Central memory CD4-positive, alpha-beta T cell (primary cell): ENCODE measurements at regions not wholly inside any gene's neighbourhood (a gene's known extent, or its start where the extent isn't known, plus 50 kb on each side); places are given as distances from the start of the nearest gene placed in this dataset.

Experiments used
- DNase-seq: peaks from one replicate; pipeline ENCODE4 v3.0.0; 2022

DNA sequence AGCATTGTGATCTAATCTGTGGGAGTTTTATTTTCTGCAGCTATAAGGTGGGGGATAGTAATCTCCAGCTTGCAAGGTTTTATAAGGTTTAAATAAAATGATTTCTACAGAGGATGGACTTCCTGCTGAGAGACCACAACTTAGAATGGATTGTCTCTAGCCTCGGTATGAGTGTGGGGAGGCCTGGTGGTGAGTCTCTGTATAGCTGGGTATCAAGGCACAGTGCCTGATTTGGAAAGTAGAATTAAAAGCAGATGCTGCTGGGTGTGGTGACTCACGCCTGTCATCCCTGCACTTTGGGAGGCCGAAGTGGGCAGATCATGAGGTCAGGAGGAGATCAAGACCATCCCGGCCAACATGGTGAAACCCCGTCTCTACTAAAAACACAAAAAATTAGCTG lies 162.0 kb upstream of the GATB start:
- DNase-seq: no peak

DNA sequence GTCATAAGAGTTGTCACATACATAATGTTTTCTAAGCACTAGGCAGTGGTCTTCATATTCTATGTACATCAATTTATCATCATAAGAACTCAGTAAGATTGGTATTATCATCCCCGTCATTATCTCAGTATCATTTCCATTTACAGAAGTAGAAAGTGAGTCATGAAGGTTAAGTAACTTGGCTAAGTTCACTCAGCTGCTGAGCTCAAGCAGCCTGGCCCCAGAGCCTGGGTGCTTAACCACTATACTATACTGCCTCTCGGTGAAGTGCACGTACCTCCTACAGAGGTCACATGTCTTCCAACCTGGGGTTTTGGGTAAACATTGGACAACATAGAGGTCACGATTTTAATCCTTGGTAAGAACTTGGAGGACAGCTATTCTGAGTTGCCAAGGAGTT lies 161.5 kb upstream of the GATB start:
- no peak for DNase-seq

DNA sequence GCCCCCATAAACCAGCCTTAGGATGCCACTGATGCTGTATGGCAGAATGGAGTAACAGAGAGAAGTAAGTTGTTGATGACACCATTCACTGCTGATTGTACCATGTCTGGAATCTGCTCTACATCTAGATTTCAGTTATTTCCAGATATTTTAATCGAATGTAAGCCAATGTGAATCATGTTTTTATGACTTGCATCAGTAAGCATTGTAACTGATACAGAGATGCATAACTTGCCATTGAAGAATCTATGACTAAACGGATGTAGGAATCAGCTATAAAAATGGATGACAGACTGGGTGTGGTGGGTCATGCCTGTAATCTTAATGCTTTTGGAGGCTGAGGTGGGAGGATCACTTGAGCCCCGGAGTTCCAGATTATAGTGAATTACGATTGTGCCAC lies 161.0 kb upstream of the GATB start:
- DNase-seq: no peak

DNA sequence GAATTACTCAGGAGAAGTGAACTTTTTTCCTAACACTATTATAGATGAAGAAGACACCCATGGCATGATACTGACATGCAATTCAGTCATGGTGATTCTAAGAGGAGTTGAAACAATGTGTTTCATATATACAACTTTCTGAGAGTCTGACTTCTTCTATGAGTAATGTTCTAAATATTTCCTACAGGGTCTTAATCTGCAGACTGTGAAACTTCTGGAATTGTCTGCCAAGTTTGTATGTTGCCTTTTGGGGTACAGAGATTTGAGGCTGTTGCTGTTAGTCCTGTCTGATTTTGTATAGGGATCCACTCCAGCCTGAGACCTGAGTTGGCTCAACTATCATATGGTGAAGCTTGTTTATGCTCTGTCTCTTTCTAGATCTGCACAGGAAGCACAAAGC lies 160.6 kb upstream of the GATB start:
- DNase-seq: no peak

DNA sequence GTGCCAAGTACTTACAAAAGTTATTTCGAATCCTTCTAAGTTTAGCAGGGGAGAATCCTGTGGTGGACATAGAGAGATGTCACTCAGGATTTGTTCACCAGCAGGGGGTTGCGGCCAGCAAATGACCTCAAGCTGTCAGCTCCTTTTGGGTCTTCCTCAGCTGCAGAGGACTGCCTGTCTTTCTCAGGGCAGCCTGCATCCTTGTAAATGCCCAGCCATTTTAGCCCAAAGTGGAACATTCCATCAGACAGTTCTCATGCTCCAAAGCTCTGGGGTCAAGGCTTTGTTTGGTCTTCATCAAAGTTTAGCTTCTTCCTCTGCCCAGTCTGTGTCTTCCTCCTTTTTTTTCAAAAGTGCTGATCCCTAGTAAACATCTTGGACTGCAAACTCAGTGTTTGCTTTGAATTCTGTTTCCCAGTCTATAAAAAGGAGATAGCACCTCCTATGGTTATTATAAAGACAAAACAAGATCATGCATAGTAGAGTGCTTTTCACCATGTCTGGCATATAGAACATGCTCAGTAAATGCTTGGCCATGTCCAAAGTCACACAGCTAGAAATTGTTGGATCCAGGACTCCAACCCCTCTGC lies 156.4 kb upstream of the GATB start:
- no peak for DNase-seq

DNA sequence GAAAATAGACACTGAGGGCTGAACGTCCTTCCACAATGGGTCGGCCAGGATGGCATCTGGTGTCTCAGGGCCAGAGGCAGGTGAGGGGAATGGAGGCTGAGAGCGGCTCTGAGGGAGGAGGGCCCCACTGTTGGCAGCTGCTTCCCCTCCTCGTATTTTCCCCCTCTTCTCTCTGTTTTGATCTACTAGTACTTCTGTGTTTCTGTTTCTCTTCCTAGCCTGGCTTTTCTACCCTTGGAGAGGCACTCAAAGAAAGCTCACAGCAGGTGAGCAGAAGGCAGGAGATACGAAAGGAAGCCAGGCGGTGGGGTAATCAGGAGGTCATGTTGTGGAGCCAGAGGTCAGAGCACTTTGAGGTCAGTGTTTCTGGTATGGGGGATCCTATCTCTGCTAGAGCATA lies 151.8 kb upstream of the GATB start:
- no peak for DNase-seq

DNA sequence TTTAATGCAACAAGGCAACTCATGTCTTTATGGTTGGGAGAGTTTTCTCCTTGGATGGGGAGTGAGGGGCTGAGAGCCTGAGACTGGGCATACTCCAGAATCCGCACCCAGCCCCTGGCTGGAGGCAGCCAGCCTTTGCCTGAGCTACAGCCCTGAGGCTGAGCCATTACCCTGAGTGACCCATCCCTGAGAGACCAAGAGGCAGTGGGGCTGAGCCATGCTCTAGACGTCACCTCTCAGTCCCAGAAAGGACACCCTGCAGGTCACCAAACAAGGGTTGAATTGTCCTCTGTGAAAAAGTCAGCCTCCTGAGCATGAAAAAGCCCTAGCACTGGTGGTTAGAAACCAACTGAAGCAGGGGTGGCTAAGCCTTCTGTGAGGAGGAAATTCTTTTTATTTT lies 151.2 kb upstream of the GATB start:
- no peak for DNase-seq

DNA sequence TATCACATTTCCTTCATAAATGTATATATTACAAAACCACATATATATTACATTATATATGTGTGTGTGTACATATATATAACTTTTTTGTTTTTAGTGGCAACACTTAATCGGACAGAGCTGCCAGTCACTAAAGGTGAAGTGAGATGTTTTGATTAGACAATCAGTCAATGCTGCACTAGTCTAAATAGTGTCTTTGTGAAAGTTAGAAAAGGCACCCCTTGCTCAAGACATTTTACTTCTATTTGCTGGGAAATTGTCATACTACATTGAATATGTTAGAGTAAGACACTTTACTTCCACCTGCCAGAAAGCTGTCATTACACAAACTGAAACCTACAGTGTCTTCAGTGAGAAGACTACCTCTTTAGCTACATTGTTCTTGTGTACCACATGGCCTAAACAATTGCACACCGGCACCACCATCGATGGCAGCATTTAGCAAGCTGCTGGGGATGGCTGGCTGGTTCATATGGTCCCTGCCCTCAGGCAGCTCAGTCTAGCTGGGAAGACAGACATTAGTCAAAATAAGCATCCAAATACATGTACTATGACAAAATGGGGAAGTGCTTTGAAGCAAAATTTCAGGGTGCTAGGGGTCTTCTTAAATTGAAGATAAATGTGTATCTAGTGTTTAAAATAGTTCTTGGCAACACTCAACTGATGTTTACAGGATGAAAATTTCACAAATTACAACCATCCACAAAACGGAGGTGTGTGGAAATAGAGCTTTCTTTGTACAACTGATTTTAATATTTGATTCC lies 148.1 kb upstream of the GATB start:
- DNase-seq: no peak

DNA sequence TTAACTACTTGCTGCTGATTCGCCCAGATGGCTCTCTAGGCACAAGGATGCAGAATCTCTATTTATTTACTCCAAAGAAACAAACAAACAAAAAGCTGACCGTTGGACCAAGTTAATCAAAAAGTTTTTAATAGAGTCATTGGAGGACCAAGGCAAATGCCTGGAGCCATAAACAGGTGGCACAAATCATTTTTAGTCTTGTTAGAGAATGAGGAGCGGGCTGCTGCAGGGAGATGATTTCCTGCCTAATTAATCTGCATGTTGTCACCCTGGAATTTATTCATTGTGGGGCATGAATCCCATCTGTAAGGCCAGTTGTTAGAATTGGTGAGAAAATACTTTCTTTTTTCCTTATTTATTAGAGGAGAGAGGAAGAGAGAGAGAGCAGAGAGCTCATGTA lies 147.4 kb upstream of the GATB start:
- no peak for DNase-seq

DNA sequence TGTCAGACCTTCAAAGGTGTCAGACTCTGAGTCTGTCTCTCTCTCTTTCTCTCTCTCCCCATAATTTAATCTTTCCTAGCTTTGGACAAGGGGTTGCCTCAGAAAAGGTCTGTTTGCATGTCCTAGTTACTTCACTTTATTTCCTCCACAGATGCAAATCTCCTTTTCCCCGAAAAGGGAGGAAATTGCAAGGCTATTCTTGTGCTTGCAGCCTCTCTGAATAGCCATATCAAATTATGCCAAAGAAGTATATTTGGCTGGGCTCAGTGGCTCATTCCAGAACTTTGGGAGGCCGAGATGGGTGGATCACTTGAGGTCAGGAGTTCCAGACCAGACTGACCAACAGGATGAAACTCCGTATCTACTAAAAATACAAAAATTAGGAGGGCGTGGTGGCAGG lies 145.6 kb upstream of the GATB start:
- no peak for DNase-seq

DNA sequence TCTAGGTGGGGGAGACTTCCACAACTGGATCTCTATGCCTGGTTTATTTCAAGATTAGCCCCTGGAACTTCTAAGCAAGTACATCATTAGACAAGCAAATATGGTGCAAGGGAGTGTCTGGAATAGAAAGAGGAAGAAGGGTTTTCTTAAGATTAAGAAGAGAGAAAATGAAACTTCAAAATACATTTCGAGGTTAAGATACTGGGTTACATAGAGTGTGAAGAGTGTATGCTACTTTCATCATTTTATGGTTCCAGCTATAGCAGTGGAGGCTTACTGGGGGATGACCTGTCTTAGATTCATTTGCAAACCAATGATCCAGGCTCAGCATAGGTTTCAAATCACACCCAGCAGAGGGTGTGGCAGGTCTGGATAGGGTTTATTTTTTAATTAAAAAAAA lies 144.4 kb upstream of the GATB start:
- DNase-seq: no peak

DNA sequence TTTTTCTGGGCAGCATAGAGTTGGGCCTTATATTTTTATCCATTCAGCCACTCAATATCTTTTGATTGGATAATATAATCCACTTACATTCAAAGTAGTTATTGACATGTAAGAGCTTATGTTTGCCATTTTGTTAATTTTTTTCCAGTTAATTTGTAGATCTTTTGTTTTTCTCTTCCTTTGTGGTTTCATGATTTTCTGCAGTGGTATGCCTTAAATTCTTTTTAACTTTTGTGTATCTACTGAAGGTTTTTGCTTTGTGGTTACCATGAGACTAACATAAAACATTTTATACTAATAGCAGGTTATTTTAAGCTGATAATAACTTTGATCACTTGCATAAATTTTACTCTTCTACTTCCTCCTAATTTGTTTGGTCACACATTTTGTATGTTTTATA lies 140.8 kb upstream of the GATB start:
- no peak for DNase-seq

DNA sequence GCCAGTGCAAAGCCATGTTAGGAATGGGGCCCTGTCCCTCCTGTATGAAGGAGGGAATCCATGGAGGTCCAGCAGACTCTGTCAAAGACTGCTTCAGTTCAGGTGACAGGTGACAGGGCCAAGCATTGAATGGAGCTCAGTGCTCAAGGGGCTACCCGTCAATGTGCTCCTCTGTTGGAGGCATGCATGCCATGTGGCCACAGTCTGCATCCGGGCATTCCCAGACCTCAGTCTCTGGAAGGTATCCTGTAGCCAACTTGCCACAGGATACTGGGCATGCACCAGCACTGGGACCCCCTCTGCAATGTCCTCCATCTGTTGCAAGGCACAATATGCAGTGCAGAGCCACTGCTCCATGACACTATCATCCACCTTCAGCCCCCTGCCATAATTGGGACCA lies 136.1 kb upstream of the GATB start:
- DNase-seq: no peak

DNA sequence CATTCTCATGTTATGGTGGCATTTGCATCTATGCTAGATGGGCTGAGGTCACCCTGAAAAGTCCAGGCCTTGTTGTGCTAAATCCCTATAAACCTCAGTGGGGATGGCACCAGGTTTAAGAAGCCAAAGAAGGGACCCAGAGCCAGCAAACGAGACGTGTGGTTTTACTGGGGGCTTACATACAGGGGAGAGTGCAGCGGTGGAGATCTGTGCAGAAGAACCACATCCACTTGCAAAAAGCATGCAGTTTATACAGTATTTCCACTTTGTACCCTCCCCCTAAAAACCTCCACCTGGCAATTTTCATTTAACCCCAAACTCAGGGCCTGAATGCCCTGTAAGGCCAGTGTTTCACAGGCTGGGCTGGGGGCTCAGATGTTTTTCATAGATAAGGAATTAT lies 134.9 kb upstream of the GATB start:
- no peak for DNase-seq

DNA sequence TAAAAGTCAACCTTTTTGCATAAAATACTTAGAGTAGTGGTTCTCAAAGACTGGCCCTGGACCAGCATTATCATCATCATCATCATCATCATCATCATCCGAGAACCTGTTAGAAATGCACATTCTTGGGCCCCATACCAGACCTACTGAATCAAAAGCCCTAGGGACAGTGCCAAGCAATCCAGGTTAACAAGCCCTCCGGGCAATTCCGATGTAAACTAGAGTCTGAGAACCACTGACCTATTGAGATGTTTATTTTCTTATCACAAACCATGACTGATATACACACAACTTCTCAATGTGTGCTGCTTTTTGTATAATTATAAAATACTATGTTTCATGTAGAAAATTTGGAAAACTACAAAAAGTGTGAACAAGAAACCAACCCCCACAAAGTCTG lies 133.4 kb upstream of the GATB start:
- DNase-seq: no peak

DNA sequence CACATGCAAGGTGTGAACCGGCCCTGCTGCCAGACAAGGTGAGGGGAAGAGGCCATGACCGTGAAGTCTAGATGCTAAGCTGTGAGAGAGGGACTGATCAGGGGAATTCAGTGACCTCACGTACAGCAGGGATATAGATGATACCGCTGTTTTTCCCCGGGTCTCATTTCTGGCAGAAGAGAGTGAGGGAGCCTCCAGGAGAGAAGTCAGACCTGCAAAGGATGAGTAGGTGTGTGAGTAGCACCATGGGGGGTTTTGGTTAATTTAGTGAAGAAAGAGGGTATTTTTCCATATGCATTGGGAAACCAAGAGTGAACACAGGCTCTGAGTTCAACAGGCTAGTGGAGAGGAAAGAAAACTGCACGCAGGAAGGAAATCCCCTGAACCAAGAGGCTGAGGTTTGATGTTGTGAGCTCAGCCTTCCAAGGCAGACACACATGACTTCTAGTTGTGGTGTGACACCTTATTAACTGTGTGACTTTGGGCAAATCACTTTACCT lies 127.6 kb upstream of the GATB start:
- DNase-seq: no peak

DNA sequence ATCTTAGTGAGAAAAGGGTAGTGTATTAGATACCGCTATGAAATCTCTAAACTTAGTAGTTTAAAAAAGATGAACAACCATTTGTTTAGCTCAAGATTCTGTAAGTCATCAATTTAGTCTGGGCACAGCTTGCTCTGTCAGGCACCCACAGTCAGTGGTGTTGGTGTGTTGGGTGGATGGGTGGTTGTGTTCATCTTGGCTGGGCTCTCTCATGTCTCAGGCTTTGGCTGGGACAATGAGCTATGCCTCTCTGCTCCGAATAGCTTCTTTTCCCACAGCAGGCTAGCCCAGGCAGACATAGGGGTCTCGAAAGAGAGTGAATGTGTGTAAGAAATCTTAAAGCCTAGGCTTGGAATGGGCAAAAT lies 127.0 kb upstream of the GATB start:
- no peak for DNase-seq

DNA sequence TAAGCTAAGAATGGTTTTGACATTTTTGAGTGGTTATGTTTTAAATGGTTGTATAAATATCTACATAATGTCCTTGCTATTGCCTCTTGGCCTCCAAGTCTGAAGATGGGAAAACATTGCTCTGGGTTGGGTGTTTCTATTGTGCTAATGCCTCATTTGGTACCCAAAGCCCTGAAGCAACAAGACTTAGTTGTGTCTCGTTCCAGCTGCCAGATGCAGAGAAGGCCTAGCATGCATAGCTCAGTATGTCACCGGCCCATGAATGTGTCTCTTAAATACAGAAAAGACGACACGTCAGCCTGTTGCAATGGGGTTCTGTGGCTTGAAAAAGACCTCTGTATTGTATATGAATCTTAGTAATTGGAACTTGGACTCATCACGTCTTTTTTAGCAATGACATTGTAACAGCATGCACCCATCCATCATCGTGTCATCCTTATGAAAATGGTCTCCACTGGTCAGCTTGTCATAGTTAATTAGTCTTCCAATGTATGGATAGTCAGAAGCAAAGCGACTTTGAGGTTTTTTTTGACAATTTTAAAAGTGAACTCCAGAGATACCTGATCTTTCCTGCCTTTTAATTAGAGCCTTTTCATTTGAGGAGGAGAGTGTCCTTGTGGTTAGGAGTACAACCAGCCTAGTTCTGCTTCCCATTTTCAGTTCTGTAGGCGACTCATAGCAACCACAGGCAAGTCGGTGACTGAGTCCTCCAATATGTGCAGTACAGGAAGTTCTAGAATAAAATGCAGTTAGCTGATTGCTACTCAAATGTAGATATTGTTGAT lies 126.4 kb upstream of the GATB start:
- DNase-seq: no peak

DNA sequence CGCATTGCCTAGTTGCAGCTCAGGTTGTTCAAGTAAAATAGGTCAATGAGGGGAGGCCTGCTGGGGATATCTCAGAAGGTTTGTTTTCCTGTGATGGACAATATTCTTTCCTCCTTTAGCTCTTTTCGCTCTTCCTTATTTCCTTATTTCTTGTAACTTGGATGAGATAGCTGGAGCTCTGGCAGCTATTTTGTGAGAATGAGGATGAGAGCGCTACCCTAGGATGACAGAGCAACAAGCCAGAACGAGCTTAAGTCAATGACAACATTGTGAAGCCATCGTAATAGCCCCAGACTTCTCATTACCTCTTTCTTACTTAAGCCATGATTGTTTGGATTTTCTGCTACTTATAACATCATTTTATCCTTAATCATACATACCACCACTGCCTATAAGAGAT lies 124.3 kb upstream of the GATB start:
- no peak for DNase-seq

DNA sequence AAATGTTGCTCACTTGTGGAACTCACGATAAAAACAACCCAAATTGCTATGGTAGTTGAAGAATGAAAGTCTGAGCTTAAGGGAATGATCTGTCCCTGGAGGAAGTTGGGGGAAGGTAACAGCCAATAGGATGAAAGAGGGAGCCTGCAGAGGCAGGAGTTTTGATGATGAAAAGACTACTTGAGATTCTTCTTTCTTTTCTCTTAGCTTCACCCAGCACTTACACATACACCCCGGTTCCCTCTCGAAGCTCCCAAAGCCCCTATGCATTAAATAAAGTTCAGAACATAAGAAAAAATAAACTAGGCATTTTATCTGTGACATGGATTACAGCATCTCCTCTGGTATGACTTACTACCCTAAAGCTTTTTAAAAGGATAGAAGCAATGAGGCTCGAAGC lies 122.9 kb upstream of the GATB start:
- DNase-seq: no peak

DNA sequence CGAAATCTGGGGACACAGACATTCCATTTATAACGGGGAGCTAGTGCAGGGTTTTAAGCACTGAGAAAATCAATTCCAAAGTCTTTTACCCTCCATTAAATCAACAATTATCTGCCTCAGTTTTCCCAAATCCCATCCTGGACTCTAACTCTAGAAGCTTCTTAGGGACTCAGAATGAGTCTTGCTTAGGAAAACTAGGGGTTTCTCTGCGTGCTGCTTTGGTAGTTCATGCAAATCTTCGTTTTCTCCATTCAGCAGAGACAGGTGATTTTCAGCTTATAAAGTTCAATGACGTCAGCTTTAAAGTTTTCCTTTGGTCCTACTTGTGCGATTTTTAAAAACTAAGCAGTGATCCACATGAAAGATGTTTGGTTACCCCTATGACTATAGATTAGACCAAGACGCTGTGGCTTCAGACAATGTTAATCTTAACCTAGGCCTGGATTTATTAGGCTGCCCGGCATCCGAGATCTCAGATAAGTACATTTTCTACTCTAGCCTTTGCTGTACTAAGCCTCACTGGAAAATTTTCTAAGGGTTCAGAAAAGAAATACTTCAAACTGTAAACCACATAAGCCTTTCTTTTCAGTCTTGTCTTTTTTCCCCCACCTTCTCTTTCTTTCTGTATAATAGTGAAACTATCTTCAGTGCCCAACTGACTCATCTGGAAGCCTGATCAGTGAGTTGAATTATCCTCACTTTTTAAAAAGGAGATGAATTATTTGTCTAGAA lies 121.4 kb upstream of the GATB start:
- DNase-seq: no peak

DNA sequence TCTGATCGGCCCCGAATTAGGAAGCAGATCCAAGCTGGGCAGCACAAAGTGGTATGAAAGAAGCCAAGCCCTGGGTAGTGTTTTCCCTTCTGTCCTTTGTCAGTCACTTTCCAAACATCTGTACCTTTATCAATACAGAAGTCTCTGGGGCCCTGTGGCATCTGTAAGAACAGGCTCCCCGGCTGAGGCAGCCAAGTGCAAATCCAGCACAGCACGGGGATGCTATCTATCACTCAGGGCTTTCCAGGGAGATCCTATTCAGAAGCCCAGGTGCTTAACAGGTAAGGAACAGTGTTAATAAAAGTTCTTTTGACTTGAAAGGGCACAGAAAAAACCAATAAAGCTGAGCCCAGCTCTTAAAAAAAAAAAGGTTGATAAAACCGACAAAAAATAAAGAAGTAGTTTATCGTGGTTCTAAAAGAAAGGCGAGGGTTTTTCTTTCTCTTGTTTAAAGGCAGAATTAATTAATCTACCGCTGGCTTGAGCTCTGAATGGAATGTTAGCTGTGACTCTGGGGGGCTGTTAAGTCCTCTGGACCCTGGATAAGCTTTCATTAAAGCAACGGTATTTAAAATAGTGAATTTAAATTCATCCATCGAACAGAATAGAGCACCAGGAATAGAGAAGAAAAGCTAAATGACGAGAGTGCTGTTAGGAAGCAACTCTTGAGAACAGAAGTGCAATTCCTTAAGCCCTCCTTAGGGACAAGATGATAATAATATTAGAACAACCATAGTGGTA lies 119.1 kb upstream of the GATB start:
- no peak for DNase-seq
